ENCODE measurements at regions not wholly inside any gene's neighbourhood (a gene's known extent, or its start where the extent isn't known, plus 50 kb on each side); places are given as distances from the start of the nearest gene placed in this dataset.

GRCh38 chr7:131897016-131897789 lies 340.8 kb upstream of the PODXL start:
- DNase-seq (ENCODE audit: low spot score), result no peak

GRCh38 chr7:131896165-131896863 lies 339.9 kb upstream of the PODXL start:
- DNase-seq (ENCODE audit: low spot score), result no peak

GRCh38 chr7:131895541-131896164 lies 339.2 kb upstream of the PODXL start:
- DNase-seq (ENCODE audit: low spot score), result no peak

- no peak for DNase-seq (ENCODE audit: low spot score)
These were observed 337.4 kb upstream of the PODXL start for GRCh38 chr7:131893631-131894340.

GRCh38 chr7:131890176-131890575 lies 333.7 kb upstream of the PODXL start:
- no peak for DNase-seq (ENCODE audit: low spot score)

- no peak for DNase-seq (ENCODE audit: low spot score)
These were observed 333.2 kb upstream of the PODXL start for GRCh38 chr7:131889572-131890150.

GRCh38 chr7:131883769-131884168 lies 327.3 kb upstream of the PODXL start:
- no peak for DNase-seq (ENCODE audit: low spot score)

GRCh38 chr7:131883196-131883595 lies 326.8 kb upstream of the PODXL start:
- DNase-seq (ENCODE audit: low spot score), result no peak

- DNase-seq (ENCODE audit: low spot score), result no peak
These were observed 325.9 kb upstream of the PODXL start for GRCh38 chr7:131882321-131882720.

GRCh38 chr7:131880078-131880477 lies 323.6 kb upstream of the PODXL start:
- DNase-seq (ENCODE audit: low spot score), result no peak

- DNase-seq (ENCODE audit: low spot score), result no peak
These were observed 323.0 kb upstream of the PODXL start for GRCh38 chr7:131879424-131879823.

GRCh38 chr7:131878777-131879176 lies 322.3 kb upstream of the PODXL start:
- no peak for DNase-seq (ENCODE audit: low spot score)

GRCh38 chr7:131873581-131873980 lies 317.2 kb upstream of the PODXL start:
- no peak for DNase-seq (ENCODE audit: low spot score)

GRCh38 chr7:131869986-131870385 lies 313.6 kb upstream of the PODXL start:
- DNase-seq (ENCODE audit: low spot score), result no peak

GRCh38 chr7:131869169-131869844 lies 312.9 kb upstream of the PODXL start:
- DNase-seq (ENCODE audit: low spot score), result no peak

GRCh38 chr7:131867461-131867860 lies 311.0 kb upstream of the PODXL start:
- DNase-seq (ENCODE audit: low spot score), result no peak

- DNase-seq (ENCODE audit: low spot score), result no peak
These were observed 309.5 kb upstream of the PODXL start for GRCh38 chr7:131865911-131866310.

- no peak for DNase-seq (ENCODE audit: low spot score)
These were observed 305.4 kb upstream of the PODXL start for GRCh38 chr7:131861620-131862346.

GRCh38 chr7:131859147-131859821 lies 302.9 kb upstream of the PODXL start:
- DNase-seq (ENCODE audit: low spot score), result peak; percentile 44

GRCh38 chr7:131858611-131859010 lies 302.2 kb upstream of the PODXL start:
- no peak for DNase-seq (ENCODE audit: low spot score)
